Panc1 (cell line): ENCODE measurements at regions not wholly inside any gene's neighbourhood (a gene's known extent, or its start where the extent isn't known, plus 50 kb on each side); places are given as distances from the start of the nearest gene placed in this dataset.

ENCODE experiments used
- ATAC-seq: fragments of 200-7000 bp; cut with Tn5 transposase; 2 replicates; pipeline ENCODE4 v1.9.1; 2020; ENCODE audit warnings: mild to moderate bottlenecking, moderate library complexity
- BruUV-seq: library from RNA; stranded (reverse); fragments of 400-500 nt; replicated peaks from 2 replicates; lab custom pipeline; 2021; lab: Mats Ljungman, UMichigan
- CTCF ChIA-PET: fragments of 300-600 bp; sonication (Branson Sonifier 250); formaldehyde crosslinking; loops from one replicate; lab custom pipeline; 2022; ENCODE audit warnings: antibody characterized with exemption; lab: Charles Lee
- POLR2A ChIA-PET: fragments of 300-600 bp; sonication (Branson Sonifier 250); formaldehyde crosslinking; loops from one replicate; lab custom pipeline; 2022; ENCODE audit warnings: antibody characterized with exemption; lab: Charles Lee
- DNase-seq: peaks from one replicate; pipeline ENCODE4 v3.0.0-alpha.2; 2010; ENCODE audit warnings: low read depth, low spot score
- H3K27ac ChIP-seq: 2 replicates; pipeline ENCODE4 v1.5.1; 2011; ENCODE audit warnings: mild to moderate bottlenecking, low read length, inconsistent platforms
- H3K27me3 ChIP-seq: fragments of 200-500 bp; sonication (Bioruptor generic); 2 replicates; pipeline ENCODE4 v1.6.0; 2014; ENCODE audit warnings: low read length, inconsistent platforms; ENCODE audit not compliant: control insufficient read depth, insufficient read depth
- H3K36me3 ChIP-seq: fragments of 200-500 bp; sonication (Bioruptor generic); 2 replicates; pipeline ENCODE4 v1.5.1; 2014; ENCODE audit warnings: inconsistent platforms, mild to moderate bottlenecking, low read length, moderate library complexity; ENCODE audit not compliant: control insufficient read depth, insufficient read depth
- H3K4me1 ChIP-seq: 2 replicates; pipeline ENCODE4 v1.5.1; 2011; ENCODE audit warnings: inconsistent platforms, mild to moderate bottlenecking, low read length, moderate library complexity; ENCODE audit not compliant: control insufficient read depth, insufficient read depth
- H3K4me3 ChIP-seq, 2 experiments: 2 replicates each; pipeline ENCODE4 v1.5.1; 2011 to 2012; ENCODE audit warnings: low read depth in 2 of 2, low read length in 2 of 2, mild to moderate bottlenecking in 2 of 2, inconsistent platforms in 1 of 2, moderate library complexity in 1 of 2
- H3K9me3 ChIP-seq: fragments of 200-500 bp; sonication (Bioruptor generic); 2 replicates; pipeline ENCODE4 v1.5.1; 2014; ENCODE audit warnings: low read depth, mild to moderate bottlenecking, inconsistent platforms, low read length, moderate library complexity; ENCODE audit not compliant: control insufficient read depth, insufficient read depth
- POLR2AphosphoS5 ChIP-seq: IDR thresholded peaks from 2 replicates; pipeline ENCODE4 v1.6.1; 2012; ENCODE audit warnings: mild to moderate bottlenecking, low read depth, low read length, moderate library complexity
- REST ChIP-seq, 2 experiments: IDR thresholded peaks; 2 replicates each; pipeline ENCODE4 v1.6.1; 2011 to 2012; ENCODE audit warnings: low read depth in 2 of 2, control low read depth in 1 of 2, low read length in 1 of 2, mild to moderate bottlenecking in 1 of 2, moderate library complexity in 1 of 2; ENCODE audit not compliant: insufficient read depth in 1 of 2
- SIN3A ChIP-seq: IDR thresholded peaks from 2 replicates; pipeline ENCODE4 v1.6.1; 2012; ENCODE audit warnings: low read depth, mild to moderate bottlenecking, low read length, moderate library complexity, borderline replicate concordance; ENCODE audit not compliant: insufficient read depth
- TCF7L2 ChIP-seq: IDR thresholded peaks from 2 replicates; pipeline ENCODE4 v1.6.1; 2011; ENCODE audit warnings: mild to moderate bottlenecking, low read depth, low read length, inconsistent platforms
- in situ Hi-C: cut with HindIII; loops from 2 replicates; pipeline ENCODE4 v1.10.0; 2016; ENCODE audit warnings: low sequenced_read_pairs, low pct_unique_long_range_greater_than_20kb
- intact Hi-C: fragments of 100-400 bp; cut with micrococcal nuclease; formaldehyde crosslinking; loops from one replicate; pipeline ENCODE4 v1.10.0; 2022; ENCODE audit not compliant: unreplicated experiment
- TF ChIP-seq, protein P1 (sequence below): fragments of 450-650 bp; IDR thresholded peaks from 2 replicates; pipeline ENCODE4 v1.5.1; 2017; ENCODE audit warnings: mild to moderate bottlenecking

DNA sequence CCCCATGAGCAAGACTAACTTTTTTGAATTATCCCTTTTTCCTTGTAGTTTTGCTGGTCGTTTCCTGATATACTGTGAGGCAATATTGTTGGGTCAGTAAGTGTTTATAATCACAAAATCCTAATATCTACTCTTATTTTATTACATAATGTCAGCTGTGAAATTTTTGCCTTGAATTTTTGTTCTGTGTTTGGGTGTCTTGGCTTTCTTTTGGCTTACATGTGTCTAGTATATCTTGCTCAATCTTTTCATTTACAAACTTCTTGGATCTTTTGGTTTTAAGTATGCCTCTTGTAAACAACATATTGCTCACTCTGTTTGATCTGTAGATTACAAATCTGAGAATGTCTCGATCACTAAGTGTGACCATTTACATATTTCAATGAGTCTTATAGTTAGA lies 330.3 kb upstream of the ARGLU1 start:
- CTCF ChIA-PET = no interaction called here
- POLR2A ChIA-PET = interaction anchor here (0.7 kb wide), 1 partner anchor 1408 kb away, joined by 3 read pairs; no protein-coding TSS in a partner anchor
- no peak for ATAC-seq
- Histone ChIP-seq H3K36me3 (no peaks in the 10 kb centered on the region), H3K27me3 (no peaks in the 10 kb centered on the region), H3K4me1 (no peaks in the 10 kb centered on the region), H3K9me3 (no peaks in the 10 kb centered on the region), H3K4me3 (no peak overlapping the region), H3K27ac (no peak overlapping the region)
- intact Hi-C loops = no loop called here
- in situ Hi-C loops = no loop called here
- no peak for DNase-seq
- no peak for TF ChIP-seq REST (IDR thresholded peaks at IDR 0.05; ENCODE audit: insufficient read depth in 1 of 2, low read depth in 2 of 2, low read length in 1 of 2)
- TF ChIP-seq, protein P1, sequence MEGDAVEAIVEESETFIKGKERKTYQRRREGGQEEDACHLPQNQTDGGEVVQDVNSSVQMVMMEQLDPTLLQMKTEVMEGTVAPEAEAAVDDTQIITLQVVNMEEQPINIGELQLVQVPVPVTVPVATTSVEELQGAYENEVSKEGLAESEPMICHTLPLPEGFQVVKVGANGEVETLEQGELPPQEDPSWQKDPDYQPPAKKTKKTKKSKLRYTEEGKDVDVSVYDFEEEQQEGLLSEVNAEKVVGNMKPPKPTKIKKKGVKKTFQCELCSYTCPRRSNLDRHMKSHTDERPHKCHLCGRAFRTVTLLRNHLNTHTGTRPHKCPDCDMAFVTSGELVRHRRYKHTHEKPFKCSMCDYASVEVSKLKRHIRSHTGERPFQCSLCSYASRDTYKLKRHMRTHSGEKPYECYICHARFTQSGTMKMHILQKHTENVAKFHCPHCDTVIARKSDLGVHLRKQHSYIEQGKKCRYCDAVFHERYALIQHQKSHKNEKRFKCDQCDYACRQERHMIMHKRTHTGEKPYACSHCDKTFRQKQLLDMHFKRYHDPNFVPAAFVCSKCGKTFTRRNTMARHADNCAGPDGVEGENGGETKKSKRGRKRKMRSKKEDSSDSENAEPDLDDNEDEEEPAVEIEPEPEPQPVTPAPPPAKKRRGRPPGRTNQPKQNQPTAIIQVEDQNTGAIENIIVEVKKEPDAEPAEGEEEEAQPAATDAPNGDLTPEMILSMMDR = no peak
- no peak for TF ChIP-seq POLR2AphosphoS5
- no peak for TF ChIP-seq SIN3A
- no peak for TF ChIP-seq TCF7L2
- BruUV-seq = no TSS peak

GRCh38 chr13:106888148-106888547 lies 320.2 kb upstream of the ARGLU1 start:
- intact Hi-C loops (no loop called here), in situ Hi-C loops (no loop called here)
- Histone ChIP-seq H3K4me1 (no peaks in the 10 kb centered on the region), H3K4me3 (no peak overlapping the region), H3K27ac (no peak overlapping the region), H3K9me3 (no peaks in the 10 kb centered on the region), H3K27me3 (no peaks in the 10 kb centered on the region), H3K36me3 (no peaks in the 10 kb centered on the region)
- CTCF ChIA-PET = no interaction called here
- no peak for ATAC-seq
- BruUV-seq = no TSS peak
- TF ChIP-seq POLR2AphosphoS5 (no peak), REST (IDR thresholded peaks at IDR 0.05; ENCODE audit: insufficient read depth in 1 of 2, low read depth in 2 of 2, low read length in 1 of 2) (no peak), TCF7L2 (no peak), SIN3A (no peak)
- TF ChIP-seq, protein P1 = no peak
- POLR2A ChIA-PET = no interaction called here
- DNase-seq = no peak
